Endodermal cell (in vitro differentiated cells): ENCODE measurements at regions not wholly inside any gene's neighbourhood (a gene's known extent, or its start where the extent isn't known, plus 50 kb on each side); places are given as distances from the start of the nearest gene placed in this dataset.
"Not testable (repeated sequence)": the region's sequence is repeated elsewhere in the genome, so short reads cannot be mapped to it uniquely, and the experiment has no call there.

Source experiments
- DNase-seq: peaks from one replicate; pipeline ENCODE4 v3.0.0-alpha.2; 2017
- H3K27ac ChIP-seq: 2 replicates; pipeline ENCODE4 v1.5.1; 2013; ENCODE audit warnings: mild to moderate bottlenecking, low read depth, low read length, moderate library complexity
- H3K27me3 ChIP-seq: 2 replicates; pipeline ENCODE4 v1.6.1; 2013; ENCODE audit warnings: mild to moderate bottlenecking, low read length, moderate library complexity; ENCODE audit not compliant: insufficient read depth, control insufficient read depth, poor library complexity, severe bottlenecking
- H3K36me3 ChIP-seq: 2 replicates; pipeline ENCODE4 v1.7.0; 2013; ENCODE audit warnings: mild to moderate bottlenecking, low read length, moderate library complexity; ENCODE audit not compliant: control insufficient read depth, insufficient read depth
- H3K4me1 ChIP-seq: one replicate; pipeline ENCODE4 v1.7.0; 2013; ENCODE audit warnings: low read length; ENCODE audit not compliant: control insufficient read depth, insufficient read depth
- H3K4me3 ChIP-seq: 2 replicates; pipeline ENCODE4 v1.5.1; 2013; ENCODE audit warnings: mild to moderate bottlenecking, low read length, moderate library complexity
- H3K9ac ChIP-seq: 2 replicates; pipeline ENCODE4 v1.6.1; 2013; ENCODE audit warnings: mild to moderate bottlenecking, low read length, moderate library complexity; ENCODE audit not compliant: poor library complexity, severe bottlenecking; ENCODE audit errors: extremely low read depth
- H3K9me3 ChIP-seq: 2 replicates; pipeline ENCODE4 v1.6.1; 2013; ENCODE audit warnings: mild to moderate bottlenecking, low read length, moderate library complexity; ENCODE audit not compliant: control insufficient read depth
- H3K27ac Mint-ChIP-seq: 2 replicates; pipeline ENCODE4 v1.8.0; 2020; ENCODE audit warnings: mixed read lengths
- H3K27me3 Mint-ChIP-seq: 2 replicates; pipeline ENCODE4 v1.8.0; 2021; ENCODE audit warnings: mild to moderate bottlenecking, mixed read lengths; ENCODE audit not compliant: insufficient read depth
- H3K36me3 Mint-ChIP-seq: 2 replicates; pipeline ENCODE4 v1.8.0; 2020; ENCODE audit warnings: low read depth, mixed read lengths
- H3K4me1 Mint-ChIP-seq: 2 replicates; pipeline ENCODE4 v1.8.0; 2020; ENCODE audit warnings: mixed read lengths
- H3K4me3 Mint-ChIP-seq: 2 replicates; pipeline ENCODE4 v1.8.0; 2020; ENCODE audit warnings: mild to moderate bottlenecking, moderate library complexity, mixed read lengths
- H3K9me3 Mint-ChIP-seq: 2 replicates; pipeline ENCODE4 v1.8.0; 2020; ENCODE audit warnings: mild to moderate bottlenecking, mixed read lengths
- CTCF ChIP-seq: fragments of 200-600 bp; sonication (generic); conservative IDR thresholded peaks from 2 replicates; pipeline ENCODE4 v1.5.0; 2021; ENCODE audit warnings: antibody characterized with exemption, mild to moderate bottlenecking
- WGBS, 2 experiments: methylation state at CpG; one replicate each; pipeline versions ENCODE4 v1.1.5 to v1.1.7; 2013; ENCODE audit warnings: missing lambda C conversion rate in 2 of 2, mixed read lengths in 1 of 2; ENCODE audit not compliant: insufficient coverage in 1 of 2, insufficient read length in 1 of 2; 5-methylcytosine and 5-hydroxymethylcytosine counted together

GRCh38 chr3:48068886-48069285 lies 52.7 kb upstream of the MAP4 start:
- H3K36me3 Mint-ChIP-seq = peaks cover 39% of the 10 kb centered on the region
- H3K4me3 Mint-ChIP-seq = no peak overlapping the region
- no peak overlapping the region for H3K9ac ChIP-seq
- DNase-seq = no peak
- no peak for TF ChIP-seq CTCF
- H3K27ac Mint-ChIP-seq = no peak overlapping the region
- H3K27me3 ChIP-seq = no peaks in the 10 kb centered on the region
- no peaks in the 10 kb centered on the region for H3K4me1 ChIP-seq
- H3K27me3 Mint-ChIP-seq = no peaks in the 10 kb centered on the region
- no peak overlapping the region for H3K4me3 ChIP-seq
- H3K27ac ChIP-seq = no peak overlapping the region
- no peaks in the 10 kb centered on the region for H3K9me3 Mint-ChIP-seq
- H3K9me3 ChIP-seq = peaks cover 2% of the 10 kb centered on the region
- H3K4me1 Mint-ChIP-seq = peaks cover 5% of the 10 kb centered on the region
- H3K36me3 ChIP-seq = peaks cover 39% of the 10 kb centered on the region
- 71% methylated on average over 1 of the region's 1 CpG; no CpG with 5 or more reads in 1 of the 2 experiments for WGBS, 2 experiments

- 92 to 97% methylated on average over 4 to 10 of the region's 10 CpGs for WGBS, 2 experiments
- not testable (repeated sequence) for H3K27me3 Mint-ChIP-seq, H3K4me1 Mint-ChIP-seq
Measured at GRCh38 chr3:48068320-48068719, 52.1 kb upstream of the MAP4 start.

GRCh38 chr3:48067271-48067670 lies 51.1 kb upstream of the MAP4 start:
- Mint-ChIP-seq H3K4me3 (no peak overlapping the region), H3K36me3 (peaks cover 48% of the 10 kb centered on the region), H3K9me3 (peaks cover 10% of the 10 kb centered on the region), H3K27me3 (no peaks in the 10 kb centered on the region), H3K4me1 (peaks cover 5% of the 10 kb centered on the region), H3K27ac (peak overlapping the region; percentile 64)
- peaks cover 50% of the 10 kb centered on the region for H3K36me3 ChIP-seq
- H3K4me1 ChIP-seq = no peaks in the 10 kb centered on the region
- H3K9me3 ChIP-seq = peaks cover 15% of the 10 kb centered on the region
- DNase-seq = no peak
- H3K4me3 ChIP-seq = no peak overlapping the region
- 100% methylated on average over 3 to 4 of the region's 4 CpGs for WGBS, 2 experiments
- no peak overlapping the region for H3K9ac ChIP-seq
- no peaks in the 10 kb centered on the region for H3K27me3 ChIP-seq
- TF ChIP-seq CTCF = no peak
- no peak overlapping the region for H3K27ac ChIP-seq

More at GRCh38 chr3:48068320-48068719, 52.1 kb upstream of the MAP4 start:
- H3K9me3 Mint-ChIP-seq, H3K4me3 Mint-ChIP-seq, H3K9ac ChIP-seq, H3K9me3 ChIP-seq, H3K27ac Mint-ChIP-seq, H3K4me1 ChIP-seq, H3K4me3 ChIP-seq, H3K27me3 ChIP-seq, DNase-seq, H3K27ac ChIP-seq: not testable (repeated sequence)
- peaks cover 42% of the 10 kb centered on the region for H3K36me3 Mint-ChIP-seq
- H3K36me3 ChIP-seq = peaks cover 43% of the 10 kb centered on the region
